ENCODE measurements at regions not wholly inside any gene's neighbourhood (a gene's known extent, or its start where the extent isn't known, plus 50 kb on each side); places are given as distances from the start of the nearest gene placed in this dataset.

DNA sequence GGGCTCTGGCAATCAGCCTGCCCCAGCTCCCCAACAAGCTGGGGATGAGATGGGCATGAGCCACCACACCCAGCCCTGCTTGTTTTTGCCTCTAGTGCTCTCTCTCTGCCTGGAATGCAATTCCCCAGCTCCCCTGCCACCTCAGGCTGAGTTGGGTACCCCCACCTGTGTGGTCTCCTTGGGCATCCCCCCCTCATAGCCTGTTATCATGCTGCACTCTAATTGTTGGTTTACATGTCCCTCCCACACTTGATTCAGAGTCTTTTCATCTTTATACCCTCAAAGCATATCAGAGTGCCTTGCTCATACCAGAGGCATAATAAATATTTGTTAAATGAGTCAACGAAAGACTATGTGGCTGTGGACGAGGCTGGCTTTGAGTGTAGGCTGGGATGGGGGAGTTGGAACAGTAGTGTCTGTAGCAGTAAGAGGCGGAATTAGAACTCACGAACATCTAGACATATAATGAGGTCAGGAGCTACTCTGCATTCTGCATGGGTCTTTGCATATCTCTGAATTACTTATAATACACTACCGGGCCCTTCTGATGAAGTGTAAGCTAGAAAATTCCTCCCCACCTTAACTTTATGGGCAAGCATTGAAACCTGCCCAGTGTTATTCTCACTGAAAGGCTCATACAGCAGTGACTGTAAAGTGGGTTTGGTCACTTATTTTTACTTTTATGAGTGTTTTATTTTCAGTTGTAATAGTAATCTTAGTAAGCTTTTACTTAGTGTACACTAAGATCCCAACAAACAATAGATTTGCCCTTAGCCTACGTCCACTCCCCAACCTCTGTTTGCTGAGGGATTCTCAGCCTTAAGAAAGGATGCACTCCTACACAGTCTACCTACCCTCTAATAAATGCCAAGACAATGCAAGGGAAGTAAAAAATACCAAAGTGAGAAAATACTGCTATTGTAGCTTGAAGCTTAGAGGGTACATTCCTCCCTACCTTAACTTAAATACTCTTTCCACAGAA lies 58.7 kb downstream of the EDN1 start:
- Histone ChIP-seq H3K27ac (ENCODE audit: control insufficient read depth, insufficient read depth, low read length) (peak overlapping the region; percentile 60), H3K27me3 (ENCODE audit: control insufficient read depth, extremely low read depth, insufficient read depth, low read length) (no peaks in the 10 kb centered on the region), H3K4me1 (ENCODE audit: control insufficient read depth, extremely low read depth, insufficient read depth, low read length) (peaks cover 22% of the 10 kb centered on the region), H3K79me2 (ENCODE audit: control insufficient read depth, insufficient read depth, low read length) (no peaks in the 10 kb centered on the region), H3K9ac (ENCODE audit: control insufficient read depth, extremely low read depth, insufficient read depth, low read length) (no peak overlapping the region), H3K9me3 (ENCODE audit: control insufficient read depth, low read depth, low read length) (peaks cover 3% of the 10 kb centered on the region), H4K20me1 (ENCODE audit: control insufficient read depth, extremely low read depth, insufficient read depth, low read length) (no peaks in the 10 kb centered on the region), H3K4me3 (ENCODE audit: control insufficient read depth in 2 of 3, extremely low read depth in 1 of 3, insufficient read depth in 2 of 3, low read depth in 1 of 3, low read length in 3 of 3) (no peak overlapping the region), H2AFZ (ENCODE audit: control insufficient read depth, low read length) (peak overlapping the region; percentile 4), H3K36me3 (ENCODE audit: control insufficient read depth in 2 of 2, extremely low read depth in 1 of 2, insufficient read depth in 2 of 2, low read length in 2 of 2) (no peaks in the 10 kb centered on the region), H3K9me1 (ENCODE audit: control insufficient read depth, extremely low read depth, insufficient read depth, low read length) (no peaks in the 10 kb centered on the region), H3K4me2 (ENCODE audit: control insufficient read depth, extremely low read depth, insufficient read depth, low read depth, low read length) (peak overlapping the region; percentile 46)
- dilution Hi-C loops (cut with MboI; ENCODE audit: extremely low pct_ligation_motif_present, low sequenced_read_pairs) = no loop called here
- FAIRE-seq = peak; percentile 90
- peak; percentile 96 for DNase-seq (ENCODE audit: low read depth, low spot score)
- TF ChIP-seq, protein P1, sequence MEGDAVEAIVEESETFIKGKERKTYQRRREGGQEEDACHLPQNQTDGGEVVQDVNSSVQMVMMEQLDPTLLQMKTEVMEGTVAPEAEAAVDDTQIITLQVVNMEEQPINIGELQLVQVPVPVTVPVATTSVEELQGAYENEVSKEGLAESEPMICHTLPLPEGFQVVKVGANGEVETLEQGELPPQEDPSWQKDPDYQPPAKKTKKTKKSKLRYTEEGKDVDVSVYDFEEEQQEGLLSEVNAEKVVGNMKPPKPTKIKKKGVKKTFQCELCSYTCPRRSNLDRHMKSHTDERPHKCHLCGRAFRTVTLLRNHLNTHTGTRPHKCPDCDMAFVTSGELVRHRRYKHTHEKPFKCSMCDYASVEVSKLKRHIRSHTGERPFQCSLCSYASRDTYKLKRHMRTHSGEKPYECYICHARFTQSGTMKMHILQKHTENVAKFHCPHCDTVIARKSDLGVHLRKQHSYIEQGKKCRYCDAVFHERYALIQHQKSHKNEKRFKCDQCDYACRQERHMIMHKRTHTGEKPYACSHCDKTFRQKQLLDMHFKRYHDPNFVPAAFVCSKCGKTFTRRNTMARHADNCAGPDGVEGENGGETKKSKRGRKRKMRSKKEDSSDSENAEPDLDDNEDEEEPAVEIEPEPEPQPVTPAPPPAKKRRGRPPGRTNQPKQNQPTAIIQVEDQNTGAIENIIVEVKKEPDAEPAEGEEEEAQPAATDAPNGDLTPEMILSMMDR (optimal IDR thresholded peaks at IDR 0.05 in 1 of 3, IDR thresholded peaks at IDR 0.05 in 1 of 3, conservative IDR thresholded peaks at IDR 0.05 in 1 of 3; ENCODE audit: extremely low read depth in 1 of 3, insufficient read depth in 2 of 3, low read length in 3 of 3) = no peak
- TF ChIP-seq EZH2 (IDR thresholded peaks at IDR 0.05; ENCODE audit: low read length) = no peak

DNA sequence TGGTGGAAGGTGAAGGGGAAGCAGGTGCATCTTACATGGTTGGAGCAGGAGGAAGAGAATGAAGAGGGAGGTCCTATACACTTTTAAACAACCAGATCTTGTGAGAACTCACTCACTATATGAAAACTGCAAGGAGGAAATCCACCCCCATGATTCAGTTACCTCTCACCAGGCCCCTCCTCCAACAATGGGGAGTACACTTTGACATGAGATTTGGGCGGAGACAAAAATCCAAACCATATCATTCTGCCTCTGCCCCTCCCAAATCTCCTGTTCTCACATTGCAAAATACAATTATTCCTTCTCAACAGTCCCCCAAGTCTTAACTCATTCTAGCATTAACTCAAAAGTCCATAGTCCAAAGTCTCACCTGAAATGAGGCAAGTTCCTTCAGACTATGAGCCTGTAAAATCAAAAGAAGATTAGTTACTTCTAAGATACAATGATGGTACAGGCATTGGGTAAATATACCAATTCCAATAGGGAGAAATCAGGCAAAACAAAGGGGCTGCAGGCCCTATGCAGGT lies 60.5 kb downstream of the EDN1 start:
- TF ChIP-seq EZH2 (IDR thresholded peaks at IDR 0.05; ENCODE audit: low read length) = no peak
- TF ChIP-seq, protein P1 (optimal IDR thresholded peaks at IDR 0.05 in 1 of 3, IDR thresholded peaks at IDR 0.05 in 1 of 3, conservative IDR thresholded peaks at IDR 0.05 in 1 of 3; ENCODE audit: extremely low read depth in 1 of 3, insufficient read depth in 2 of 3, low read length in 3 of 3) = no peak

More for the DNA sequence above, 60.5 kb downstream of the EDN1 start:
- Histone ChIP-seq H3K4me1 (ENCODE audit: control insufficient read depth, extremely low read depth, insufficient read depth, low read length) (peaks cover 39% of the 10 kb centered on the region), H3K4me2 (ENCODE audit: control insufficient read depth, extremely low read depth, insufficient read depth, low read depth, low read length) (no peak overlapping the region), H3K79me2 (ENCODE audit: control insufficient read depth, insufficient read depth, low read length) (no peaks in the 10 kb centered on the region), H3K9me1 (ENCODE audit: control insufficient read depth, extremely low read depth, insufficient read depth, low read length) (no peaks in the 10 kb centered on the region), H3K27me3 (ENCODE audit: control insufficient read depth, extremely low read depth, insufficient read depth, low read length) (no peaks in the 10 kb centered on the region), H3K27ac (ENCODE audit: control insufficient read depth, insufficient read depth, low read length) (no peak overlapping the region), H3K9me3 (ENCODE audit: control insufficient read depth, low read depth, low read length) (peaks cover 3% of the 10 kb centered on the region), H3K36me3 (ENCODE audit: control insufficient read depth in 2 of 2, extremely low read depth in 1 of 2, insufficient read depth in 2 of 2, low read length in 2 of 2) (no peaks in the 10 kb centered on the region), H4K20me1 (ENCODE audit: control insufficient read depth, extremely low read depth, insufficient read depth, low read length) (no peaks in the 10 kb centered on the region), H2AFZ (ENCODE audit: control insufficient read depth, low read length) (no peak overlapping the region), H3K4me3 (ENCODE audit: control insufficient read depth in 2 of 3, extremely low read depth in 1 of 3, insufficient read depth in 2 of 3, low read depth in 1 of 3, low read length in 3 of 3) (no peak overlapping the region), H3K9ac (ENCODE audit: control insufficient read depth, extremely low read depth, insufficient read depth, low read length) (no peak overlapping the region)
- DNase-seq (ENCODE audit: low read depth, low spot score) (no peak), FAIRE-seq (no peak)
- dilution Hi-C loops (cut with MboI; ENCODE audit: extremely low pct_ligation_motif_present, low sequenced_read_pairs) = no loop called here
